HG03025 (cell line): ENCODE measurements at regions not wholly inside any gene's neighbourhood (a gene's known extent, or its start where the extent isn't known, plus 50 kb on each side); places are given as distances from the start of the nearest gene placed in this dataset.

Source experiments
- ATAC-seq: cut with Tn5 transposase; IDR thresholded peaks from one replicate; pipeline ENCODE4 v1.9.1; 2021; ENCODE audit warnings: mild to moderate bottlenecking, moderate library complexity; ENCODE audit not compliant: unreplicated experiment, low FRiP score

GRCh38 chr6:11926594-11927407 is 85.3 kb upstream of the HIVEP1 start:
- ATAC-seq: no peak

- no peak for ATAC-seq
These were observed 86.3 kb upstream of the HIVEP1 start for GRCh38 chr6:11925805-11926204.

DNA sequence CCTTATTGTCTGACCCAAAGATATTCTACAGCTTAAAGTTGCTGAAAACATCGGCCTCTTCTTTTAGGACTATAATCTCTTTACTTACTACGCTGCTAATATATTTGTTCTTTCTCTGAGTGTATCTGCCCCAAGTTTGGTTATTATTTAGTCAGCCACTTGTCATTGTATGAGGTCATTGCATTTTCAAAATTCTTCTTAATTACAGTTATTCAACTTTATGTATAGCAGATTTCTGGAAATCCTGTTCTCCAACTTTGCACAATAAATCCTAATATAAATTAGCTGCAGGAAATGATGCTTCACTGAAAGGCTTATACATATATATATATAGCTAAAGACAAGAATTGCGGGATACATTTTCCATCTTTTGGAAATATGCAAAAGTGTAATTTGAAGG is 88.5 kb upstream of the HIVEP1 start:
- no peak for ATAC-seq

DNA sequence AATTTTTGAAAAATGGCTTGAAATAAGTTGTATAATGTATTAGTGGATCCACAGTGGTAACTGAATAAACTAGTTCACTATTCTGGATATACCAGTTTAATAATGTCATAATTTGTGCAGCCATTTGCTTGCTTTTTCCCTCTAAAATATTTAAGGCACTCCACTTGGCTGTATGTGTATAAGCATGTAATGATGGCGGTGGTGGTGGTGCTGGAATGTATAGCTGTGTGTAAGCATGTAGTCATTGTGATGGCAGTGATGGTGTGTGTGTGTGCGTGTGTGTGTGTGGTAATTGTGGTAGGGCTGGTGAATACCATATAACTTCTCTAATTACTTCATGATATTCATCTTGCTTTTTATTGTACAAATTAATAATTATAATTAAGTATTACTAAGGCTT is 89.2 kb upstream of the HIVEP1 start:
- no peak for ATAC-seq

DNA sequence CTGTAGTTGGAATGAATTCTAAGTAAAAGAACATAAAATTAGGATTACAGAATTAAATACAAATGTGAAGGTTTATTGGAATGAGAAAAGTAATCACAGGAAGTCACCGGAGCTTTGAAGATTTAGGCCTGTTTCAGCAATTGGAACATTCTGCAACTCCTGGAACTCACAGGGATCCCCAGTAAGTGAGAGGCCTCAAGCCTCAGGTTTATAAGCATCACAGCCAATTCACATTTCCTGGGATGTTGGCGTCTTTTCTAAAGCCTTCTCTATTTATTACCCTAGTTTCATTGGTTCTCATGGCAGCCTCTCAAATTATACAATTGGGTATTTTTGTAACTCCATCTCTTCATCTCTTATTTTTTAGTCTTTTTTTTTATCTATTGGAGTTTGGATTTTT is 90.4 kb upstream of the HIVEP1 start:
- ATAC-seq: no peak

DNA sequence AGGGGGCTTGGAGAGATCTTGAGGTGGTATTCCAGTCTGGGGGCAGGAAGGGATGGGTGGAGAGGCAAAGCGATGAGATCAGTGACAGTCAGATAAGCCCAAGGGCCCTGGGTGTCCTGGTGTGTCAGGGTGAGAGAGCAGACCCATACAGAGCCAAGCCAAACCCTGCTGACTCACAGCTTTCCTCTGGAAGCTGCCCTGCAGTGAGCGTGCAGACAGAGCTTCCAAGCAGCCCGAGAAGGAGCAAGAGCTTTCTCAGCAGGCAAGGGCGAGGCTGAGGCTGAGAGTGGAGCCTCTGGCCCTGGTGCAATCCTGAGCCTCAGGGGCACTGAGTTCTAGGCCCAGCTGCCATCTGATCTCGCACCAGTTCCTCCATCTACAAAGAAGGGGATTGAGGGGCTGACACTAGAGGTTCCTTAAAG is 91.1 kb upstream of the HIVEP1 start:
- no peak for ATAC-seq

GRCh38 chr6:11920566-11920965 is 91.5 kb upstream of the HIVEP1 start:
- ATAC-seq: no peak

DNA sequence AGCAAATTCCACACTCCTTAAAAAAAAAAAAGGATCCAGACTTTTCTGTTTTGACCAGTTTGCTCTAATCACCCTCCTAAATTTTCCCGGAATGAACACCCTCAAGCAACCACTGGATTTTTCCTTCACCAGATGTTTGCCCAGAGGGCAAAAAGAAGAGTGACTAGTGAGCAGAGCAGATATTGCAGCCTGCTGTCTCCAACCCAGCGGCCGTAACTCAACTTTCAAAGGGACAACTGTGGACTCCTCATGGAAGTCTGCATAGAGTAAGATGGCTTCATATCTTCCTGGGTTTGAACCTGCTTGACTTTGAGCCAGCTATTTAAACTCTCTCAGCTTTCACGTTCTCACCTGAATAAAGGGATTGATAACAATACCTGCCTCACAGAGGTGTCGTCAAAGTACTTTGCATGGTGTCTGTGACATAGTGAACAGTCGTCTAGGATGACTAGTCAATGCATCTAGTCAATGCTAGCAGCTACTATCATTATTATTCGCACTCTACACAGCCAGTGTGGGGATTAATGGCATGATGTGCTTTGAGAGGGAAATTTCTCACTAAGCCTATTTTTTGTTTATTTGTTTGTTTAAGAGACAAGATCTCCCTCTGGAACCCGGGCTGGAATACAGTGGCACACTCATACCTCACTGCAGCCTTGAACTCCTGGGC is 92.2 kb upstream of the HIVEP1 start:
- no peak for ATAC-seq

- no peak for ATAC-seq
These were observed 93.1 kb upstream of the HIVEP1 start for GRCh38 chr6:11918739-11919605.

DNA sequence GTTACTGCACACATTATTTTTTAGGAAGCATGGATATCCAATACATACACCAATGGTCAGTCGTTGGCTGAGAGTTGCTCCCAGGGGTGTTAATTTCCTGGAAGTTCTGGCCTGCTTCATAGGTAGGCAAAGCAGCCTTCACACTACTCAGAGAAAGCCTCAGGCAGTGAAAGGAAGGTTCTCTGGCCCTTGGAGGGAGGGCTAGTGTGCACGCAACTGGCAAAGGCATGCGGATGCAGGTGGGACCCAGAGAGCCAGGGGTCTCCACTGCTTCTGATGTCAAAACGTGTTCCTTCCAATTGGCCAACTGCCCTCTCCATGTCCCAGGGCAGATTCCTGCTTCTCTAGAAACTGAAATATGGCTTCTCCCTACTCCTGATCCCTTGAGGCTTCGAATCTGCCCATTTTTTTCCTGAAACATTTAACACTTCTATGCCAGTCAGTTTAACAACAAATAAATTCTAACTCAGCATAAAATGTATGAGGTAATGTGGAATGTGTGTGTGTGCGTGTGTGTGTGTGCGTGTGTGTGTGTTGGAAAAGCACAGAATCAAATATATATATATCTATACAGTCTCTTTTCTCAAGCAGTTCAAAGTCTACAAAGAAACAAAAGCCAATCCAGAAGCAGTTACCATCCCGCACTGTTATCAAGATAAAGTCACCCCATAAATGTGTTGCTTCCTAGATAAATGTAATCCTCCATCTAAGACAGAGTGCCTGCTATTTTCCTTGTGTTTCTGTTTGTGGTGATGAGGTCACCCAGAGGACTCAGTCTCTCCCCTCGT is 94.0 kb upstream of the HIVEP1 start:
- ATAC-seq: no peak

- no peak for ATAC-seq
These were observed 99.7 kb upstream of the HIVEP1 start for GRCh38 chr6:11912420-11912819.

GRCh38 chr6:11911538-11911937 is 100.6 kb upstream of the HIVEP1 start:
- ATAC-seq: no peak

- ATAC-seq: no peak
These were observed 102.4 kb upstream of the HIVEP1 start for GRCh38 chr6:11909696-11910132.

DNA sequence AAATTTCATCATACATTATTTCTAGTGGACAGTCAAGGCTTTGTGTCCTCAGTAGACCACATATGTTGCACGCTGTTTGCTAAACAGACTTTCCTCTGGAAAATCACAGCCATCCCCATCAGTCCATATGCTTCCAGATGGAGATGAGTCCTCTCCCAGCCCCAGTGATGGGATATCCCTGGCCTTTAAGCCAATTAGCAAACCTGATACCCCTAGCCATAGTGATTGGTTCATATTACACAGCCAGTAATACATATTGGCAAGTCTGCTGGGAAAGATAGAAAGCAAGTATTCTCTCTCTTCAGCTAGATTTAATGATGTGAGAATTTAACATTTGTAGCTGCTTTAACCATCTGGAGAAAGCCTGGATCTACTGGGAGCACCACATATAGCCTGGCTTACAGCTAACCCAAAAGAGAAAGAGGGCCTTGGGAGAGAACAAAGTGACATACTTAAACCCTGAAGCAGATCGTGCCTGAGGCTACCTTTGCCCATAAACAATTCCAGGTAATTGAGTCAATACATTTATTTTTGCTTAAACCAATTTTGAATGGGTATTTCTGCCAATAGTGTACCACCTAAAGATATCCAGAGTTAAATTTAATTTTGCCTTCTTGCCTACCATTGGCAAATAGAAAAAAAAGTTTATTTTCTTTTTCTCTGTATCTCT is 103.5 kb upstream of the HIVEP1 start:
- no peak for ATAC-seq

DNA sequence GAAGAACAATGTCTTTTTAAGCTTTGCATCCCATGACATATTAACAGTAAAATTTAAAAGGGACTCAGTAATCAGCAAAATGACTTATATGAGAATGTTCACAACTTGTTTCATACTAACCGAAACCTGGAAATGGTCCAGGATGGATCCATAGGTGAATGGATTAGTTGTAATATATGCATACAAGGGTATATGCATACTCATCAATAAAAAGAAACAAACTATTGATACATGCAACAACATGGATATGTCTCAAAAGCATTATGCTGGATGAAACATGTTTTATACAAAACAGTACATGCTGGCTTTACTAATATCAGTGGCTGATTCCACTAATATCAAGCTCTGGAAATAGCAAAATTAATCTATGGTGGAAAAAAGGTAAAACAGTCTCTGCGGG is 108.5 kb upstream of the HIVEP1 start:
- ATAC-seq: no peak

- ATAC-seq: no peak
These were observed 109.6 kb upstream of the HIVEP1 start for GRCh38 chr6:11902527-11902926.

DNA sequence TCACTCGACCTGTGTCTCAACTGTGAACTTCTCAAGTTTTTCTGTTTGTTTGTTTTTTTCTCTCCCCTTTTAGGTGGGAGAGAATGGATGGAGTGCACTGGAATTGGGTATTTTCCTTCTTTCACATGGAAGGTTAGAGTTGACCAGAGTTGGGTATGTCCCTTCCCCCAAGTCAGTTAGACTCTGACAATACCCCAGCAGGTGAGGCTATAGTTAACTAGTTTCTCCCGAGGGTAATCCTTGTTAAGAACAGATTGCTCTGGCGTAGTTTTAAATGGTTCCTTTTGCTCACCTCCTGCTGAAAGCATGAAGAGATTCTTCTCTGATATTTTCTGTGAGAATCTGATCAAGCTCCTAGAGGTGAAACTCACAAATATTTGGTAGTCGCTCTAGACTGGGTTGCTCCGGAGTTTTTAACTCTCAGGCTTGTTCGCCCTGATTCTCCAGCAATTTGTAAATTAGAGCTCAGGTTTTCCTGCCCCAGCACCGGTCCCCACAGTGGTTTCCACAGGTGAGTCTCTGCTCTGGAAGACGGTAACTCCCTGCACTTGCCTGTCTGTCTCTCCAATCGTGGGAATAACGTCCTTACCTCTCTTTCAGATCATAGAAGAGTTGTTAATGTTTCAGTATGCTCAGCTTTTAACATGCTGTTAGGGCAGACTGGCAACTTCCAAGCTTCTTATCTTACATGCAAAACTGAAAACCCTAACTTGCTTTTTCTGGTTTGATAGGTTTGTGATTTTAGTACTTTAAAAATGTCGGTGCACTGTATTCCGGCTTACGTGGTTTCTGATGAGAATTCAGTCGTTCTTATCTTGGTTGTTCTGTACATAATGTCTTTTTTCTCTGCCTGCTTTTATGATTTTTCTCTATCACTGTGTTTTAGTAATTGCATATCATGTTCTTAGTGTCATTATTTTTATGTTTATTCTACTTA is 111.2 kb upstream of the HIVEP1 start:
- no peak for ATAC-seq

DNA sequence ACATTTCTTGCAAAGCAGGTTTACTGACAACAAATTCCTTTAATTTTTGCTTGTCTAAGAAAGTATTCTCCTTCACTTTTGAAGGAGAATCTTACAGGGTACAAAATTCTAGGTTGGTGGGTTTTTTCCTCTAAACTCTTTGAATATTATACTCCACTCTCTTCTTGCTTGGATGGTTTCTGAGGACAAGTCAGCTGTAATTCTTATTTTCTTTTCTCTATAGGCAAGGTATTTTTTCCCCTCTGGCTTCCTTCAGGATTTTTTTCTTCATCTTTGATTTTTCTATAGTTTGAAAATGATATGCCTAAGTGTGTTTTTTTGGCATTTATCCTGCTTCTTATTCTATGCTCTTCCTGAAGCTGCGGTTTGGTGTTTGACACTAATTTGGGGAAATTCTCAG is 112.5 kb upstream of the HIVEP1 start:
- ATAC-seq: no peak

- ATAC-seq: no peak
These were observed 115.6 kb upstream of the ADTRP start for GRCh38 chr6:11894212-11894611.
